HG02610 (cell line): ENCODE measurements at regions not wholly inside any gene's neighbourhood (a gene's known extent, or its start where the extent isn't known, plus 50 kb on each side); places are given as distances from the start of the nearest gene placed in this dataset.
"Not testable (repeated sequence)": the region's sequence is repeated elsewhere in the genome, so short reads cannot be mapped to it uniquely, and the experiment has no call there.

Source experiments
- ATAC-seq: cut with Tn5 transposase; IDR thresholded peaks from one replicate; pipeline ENCODE4 v1.9.1; 2021; ENCODE audit warnings: mild to moderate bottlenecking, moderate library complexity; ENCODE audit not compliant: unreplicated experiment

GRCh38 chr5:109580225-109580624 lies 109.5 kb upstream of the MAN2A1 start:
- ATAC-seq = no peak

GRCh38 chr5:109575506-109575905 lies 114.2 kb upstream of the MAN2A1 start:
- no peak for ATAC-seq

GRCh38 chr5:109574985-109575384 lies 114.7 kb upstream of the MAN2A1 start:
- ATAC-seq = no peak

- ATAC-seq = no peak
These were observed 116.0 kb upstream of the MAN2A1 start for GRCh38 chr5:109573766-109574165.

GRCh38 chr5:109573256-109573655 lies 116.5 kb upstream of the MAN2A1 start:
- no peak for ATAC-seq

- ATAC-seq = no peak
These were observed 117.9 kb upstream of the MAN2A1 start for GRCh38 chr5:109571785-109572184.

- ATAC-seq = no peak
These were observed 119.3 kb upstream of the MAN2A1 start for GRCh38 chr5:109570362-109570874.

GRCh38 chr5:109567374-109568044 lies 122.2 kb upstream of the MAN2A1 start:
- ATAC-seq = no peak

- no peak for ATAC-seq
These were observed 123.4 kb upstream of the MAN2A1 start for GRCh38 chr5:109566361-109566760.

GRCh38 chr5:109563739-109564138 lies 126.0 kb upstream of the MAN2A1 start:
- ATAC-seq = no peak

- no peak for ATAC-seq
These were observed 126.5 kb upstream of the MAN2A1 start for GRCh38 chr5:109563189-109563588.

- no peak for ATAC-seq
These were observed 127.3 kb upstream of the MAN2A1 start for GRCh38 chr5:109562441-109562840.

- ATAC-seq = no peak
These were observed 128.3 kb upstream of the MAN2A1 start for GRCh38 chr5:109561447-109561846.

GRCh38 chr5:109560554-109560953 lies 129.2 kb upstream of the MAN2A1 start:
- no peak for ATAC-seq

- ATAC-seq = no peak
These were observed 130.8 kb upstream of the MAN2A1 start for GRCh38 chr5:109558952-109559351.

GRCh38 chr5:109558364-109558763 lies 131.4 kb upstream of the MAN2A1 start:
- no peak for ATAC-seq

- no peak for ATAC-seq
These were observed 135.9 kb upstream of the MAN2A1 start for GRCh38 chr5:109553846-109554245.

- ATAC-seq = not testable (repeated sequence)
These were observed 138.5 kb upstream of the MAN2A1 start for GRCh38 chr5:109551234-109551633.

GRCh38 chr5:109550077-109550476 lies 139.7 kb upstream of the MAN2A1 start:
- ATAC-seq = no peak

GRCh38 chr5:109546461-109546860 lies 136.7 kb upstream of the PJA2 start:
- ATAC-seq = no peak

GRCh38 chr5:109544873-109545272 lies 135.1 kb upstream of the PJA2 start:
- not testable (repeated sequence) for ATAC-seq

- not testable (repeated sequence) for ATAC-seq
These were observed 128.9 kb upstream of the PJA2 start for GRCh38 chr5:109538692-109539091.

GRCh38 chr5:109535090-109535489 lies 125.3 kb upstream of the PJA2 start:
- not testable (repeated sequence) for ATAC-seq
